H9 (cell line): ENCODE measurements at regions not wholly inside any gene's neighbourhood (a gene's known extent, or its start where the extent isn't known, plus 50 kb on each side); places are given as distances from the start of the nearest gene placed in this dataset.
"Not testable (repeated sequence)": the region's sequence is repeated elsewhere in the genome, so short reads cannot be mapped to it uniquely, and the experiment has no call there.

ENCODE experiments used
- DNase-seq: peaks from one replicate; pipeline ENCODE4 v3.0.0-alpha.2; 2017
- H2AFZ ChIP-seq: one replicate; pipeline ENCODE4 v1.6.1; 2013; ENCODE audit warnings: mild to moderate bottlenecking, low read length, control low read depth, moderate library complexity
- H2AK5ac ChIP-seq: 2 replicates; pipeline ENCODE4 v1.6.1; 2013; ENCODE audit warnings: low read length, control low read depth, mixed read lengths; ENCODE audit not compliant: insufficient read length
- H2BK120ac ChIP-seq: one replicate; pipeline ENCODE4 v1.6.1; 2013; ENCODE audit warnings: low read depth, mild to moderate bottlenecking, low read length, control low read depth, inconsistent platforms; ENCODE audit not compliant: poor library complexity, severe bottlenecking
- H2BK12ac ChIP-seq: 2 replicates; pipeline ENCODE4 v1.6.1; 2013; ENCODE audit warnings: low read length, control low read depth, mixed read lengths, low read depth; ENCODE audit not compliant: insufficient read length
- H2BK15ac ChIP-seq: 2 replicates; pipeline ENCODE4 v1.6.1; 2013; ENCODE audit warnings: low read depth, low read length, control low read depth
- H2BK20ac ChIP-seq: one replicate; pipeline ENCODE4 v1.6.1; 2013; ENCODE audit warnings: low read depth, mild to moderate bottlenecking, low read length, control low read depth, inconsistent platforms; ENCODE audit not compliant: poor library complexity, severe bottlenecking
- H2BK5ac ChIP-seq: 2 replicates; pipeline ENCODE4 v1.6.1; 2013; ENCODE audit warnings: low read length, control low read depth, mixed read lengths; ENCODE audit not compliant: insufficient read length
- H3K14ac ChIP-seq: 2 replicates; pipeline ENCODE4 v1.6.1; 2013; ENCODE audit warnings: low read length, control low read depth; ENCODE audit not compliant: insufficient read depth
- H3K18ac ChIP-seq: 2 replicates; pipeline ENCODE4 v1.6.1; 2013; ENCODE audit warnings: low read depth, mild to moderate bottlenecking, mixed read lengths, low read length, control low read depth; ENCODE audit not compliant: insufficient read length
- H3K23ac ChIP-seq: 2 replicates; pipeline ENCODE4 v1.6.1; 2013; ENCODE audit warnings: low read length, control low read depth, mixed read lengths, low read depth; ENCODE audit not compliant: insufficient read length
- H3K23me2 ChIP-seq: 2 replicates; pipeline ENCODE4 v1.6.1; 2013; ENCODE audit warnings: low read depth, mild to moderate bottlenecking, mixed read lengths, low read length, control low read depth; ENCODE audit not compliant: insufficient read length, poor library complexity, severe bottlenecking
- H3K27ac ChIP-seq: 2 replicates; pipeline ENCODE4 v1.5.1; 2013; ENCODE audit warnings: low read length, control low read depth, mixed read lengths, low read depth; ENCODE audit not compliant: insufficient read length
- H3K27me3 ChIP-seq: 2 replicates; pipeline ENCODE4 v1.6.1; 2013; ENCODE audit warnings: low read length, control low read depth, inconsistent platforms; ENCODE audit not compliant: insufficient read depth
- H3K4ac ChIP-seq: 2 replicates; pipeline ENCODE4 v1.6.1; 2013; ENCODE audit warnings: low read depth, mild to moderate bottlenecking, control low read depth, inconsistent platforms, low read length, moderate library complexity
- H3K4me1 ChIP-seq: 2 replicates; pipeline ENCODE4 v1.6.1; 2013; ENCODE audit warnings: low read length, control low read depth, inconsistent platforms; ENCODE audit not compliant: insufficient read depth
- H3K4me2 ChIP-seq: 2 replicates; pipeline ENCODE4 v1.6.1; 2013; ENCODE audit warnings: low read length, control low read depth, mixed read lengths; ENCODE audit not compliant: insufficient read length, insufficient read depth
- H3K56ac ChIP-seq: 2 replicates; pipeline ENCODE4 v1.6.1; 2013; ENCODE audit warnings: low read depth, mild to moderate bottlenecking, mixed read lengths, low read length, control low read depth; ENCODE audit not compliant: insufficient read length
- H3K79me1 ChIP-seq: 2 replicates; pipeline ENCODE4 v1.6.1; 2013; ENCODE audit warnings: low read depth, mild to moderate bottlenecking, moderate library complexity, low read length, control low read depth, inconsistent platforms; ENCODE audit not compliant: insufficient read depth, poor library complexity, severe bottlenecking
- H3K79me2 ChIP-seq: 2 replicates; pipeline ENCODE4 v1.6.1; 2013; ENCODE audit warnings: low read length, control low read depth, inconsistent platforms; ENCODE audit not compliant: insufficient read depth
- H3K9ac ChIP-seq: 2 replicates; pipeline ENCODE4 v1.6.1; 2013; ENCODE audit warnings: low read length, control low read depth, mixed read lengths; ENCODE audit not compliant: insufficient read length; ENCODE audit errors: extremely low read depth
- H3K9me3 ChIP-seq: one replicate; pipeline ENCODE4 v1.6.1; 2013; ENCODE audit warnings: low read depth, low read length, inconsistent platforms; ENCODE audit not compliant: control insufficient read depth
- H3T11ph ChIP-seq: one replicate; pipeline ENCODE4 v1.6.1; 2013; ENCODE audit warnings: mild to moderate bottlenecking, low read length, control low read depth, inconsistent platforms
- H4K20me1 ChIP-seq: one replicate; pipeline ENCODE4 v1.6.1; 2013; ENCODE audit not compliant: control insufficient read depth, insufficient read length, insufficient read depth
- H4K5ac ChIP-seq: 2 replicates; pipeline ENCODE4 v1.6.1; 2013; ENCODE audit warnings: low read depth, mild to moderate bottlenecking, mixed read lengths, low read length, control low read depth; ENCODE audit not compliant: insufficient read length
- H4K8ac ChIP-seq: replicated peaks from 2 replicates; pipeline ENCODE4 v1.6.1; 2013; ENCODE audit warnings: low read length, control low read depth, mixed read lengths, low read depth; ENCODE audit not compliant: insufficient read length
- H4K91ac ChIP-seq: 2 replicates; pipeline ENCODE4 v1.6.1; 2013; ENCODE audit warnings: low read depth, mild to moderate bottlenecking, moderate library complexity, mixed read lengths, low read length, control low read depth; ENCODE audit not compliant: insufficient read length
- H3K27ac Mint-ChIP-seq, 3 experiments: 2 replicates in 2 of 3; 3 replicates in 1 of 3; pipeline ENCODE4 v1.8.0; 2020 to 2021; ENCODE audit warnings: mixed read lengths in 3 of 3, mild to moderate bottlenecking in 1 of 3, moderate library complexity in 1 of 3
- H3K27me3 Mint-ChIP-seq: 2 replicates; pipeline ENCODE4 v1.8.0; 2021; ENCODE audit warnings: low read depth, mild to moderate bottlenecking, moderate library complexity, mixed read lengths
- H3K36me3 Mint-ChIP-seq, 3 experiments: 2 replicates in 2 of 3; 3 replicates in 1 of 3; pipeline ENCODE4 v1.8.0; 2020 to 2021; ENCODE audit warnings: low read depth in 3 of 3, mixed read lengths in 3 of 3; ENCODE audit not compliant: insufficient read depth in 1 of 3
- H3K4me1 Mint-ChIP-seq, 2 experiments: 2 replicates each; pipeline ENCODE4 v1.8.0; 2020; ENCODE audit warnings: mixed read lengths in 2 of 2
- H3K4me3 Mint-ChIP-seq, 2 experiments: 2 replicates in 1 of 2; 3 replicates in 1 of 2; pipeline ENCODE4 v1.8.0; 2020 to 2021; ENCODE audit warnings: mild to moderate bottlenecking in 2 of 2, mixed read lengths in 2 of 2, moderate library complexity in 1 of 2
- H3K9me3 Mint-ChIP-seq, 2 experiments: 2 replicates in 1 of 2; 3 replicates in 1 of 2; pipeline ENCODE4 v1.8.0; 2020; ENCODE audit warnings: mild to moderate bottlenecking in 2 of 2, mixed read lengths in 2 of 2, moderate library complexity in 1 of 2
- WGBS: extraction: QIAGEN DNeasy Blood & Tissue Kit; methylation state at CpG from one replicate; pipeline ENCODE4 v1.1.7; 2013; ENCODE audit warnings: missing lambda C conversion rate, low lambda C conversion rate, mixed read lengths; ENCODE audit not compliant: insufficient read length; ENCODE audit errors: extremely low coverage; 5-methylcytosine and 5-hydroxymethylcytosine counted together

DNA sequence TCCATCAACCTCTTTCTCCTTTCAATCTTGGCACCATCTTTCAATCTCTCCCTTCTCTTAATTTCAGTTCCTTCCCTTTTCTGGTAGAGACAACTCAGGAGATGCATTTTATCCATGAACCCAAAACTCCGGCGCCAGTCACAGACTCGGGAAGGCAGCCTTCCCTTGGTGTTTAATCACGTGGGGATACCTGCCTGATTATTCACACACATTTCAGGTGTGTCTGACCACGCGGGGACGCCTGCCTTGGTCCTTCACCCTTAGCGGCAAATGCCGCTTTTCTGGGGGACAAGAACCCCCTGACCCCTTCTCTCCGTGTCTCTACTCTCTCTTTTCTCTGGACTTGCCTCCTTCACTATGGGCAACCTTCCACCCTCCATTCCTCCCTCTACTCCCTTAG lies 257.6 kb upstream of the GULP1 start:
- H3K4ac ChIP-seq, H2AFZ ChIP-seq, DNase-seq, H4K91ac ChIP-seq, H2AK5ac ChIP-seq, H3K27me3 ChIP-seq, H2BK20ac ChIP-seq, H2BK15ac ChIP-seq, H3K4me1 ChIP-seq, H4K5ac ChIP-seq, H3K23ac ChIP-seq, H3K4me3 Mint-ChIP-seq, H3K9me3 Mint-ChIP-seq, H3K36me3 Mint-ChIP-seq, H3K9me3 ChIP-seq, H4K8ac ChIP-seq, H3K27me3 Mint-ChIP-seq, H3K27ac Mint-ChIP-seq, H3K79me1 ChIP-seq, H2BK12ac ChIP-seq, H3T11ph ChIP-seq, H4K20me1 ChIP-seq: not testable (repeated sequence)
- Histone ChIP-seq H3K4me2 (peak overlapping the region; percentile 95), H3K56ac (peak overlapping the region; percentile 95), H3K79me2 (peaks cover 15% of the 10 kb centered on the region; the same call in 1 of the 2 replicates), H3K27ac (peak overlapping the region; percentile 100), H2BK5ac (peak overlapping the region; percentile 95), H2BK120ac (peak overlapping the region; percentile 92), H3K14ac (peak overlapping the region; percentile 71; the same call in 1 of the 2 replicates), H3K23me2 (peaks cover 13% of the 10 kb centered on the region), H3K18ac (peak overlapping the region; percentile 87), H3K9ac (peak overlapping the region; percentile 98)
- WGBS: no CpG with 5 or more reads among the region's 10 CpGs
- H3K4me1 Mint-ChIP-seq: peaks cover 27% of the 10 kb centered on the region in 2 experiments

- H3K36me3 Mint-ChIP-seq: not testable (repeated sequence)
These were observed 256.3 kb upstream of the GULP1 start for GRCh38 chr2:188035377-188035776.

More at GRCh38 chr2:188035377-188035776, 256.3 kb upstream of the GULP1 start:
- H2AK5ac ChIP-seq, H2BK15ac ChIP-seq, H4K8ac ChIP-seq, H2BK12ac ChIP-seq, H2BK20ac ChIP-seq, H3K4me3 Mint-ChIP-seq, H2BK5ac ChIP-seq, H4K20me1 ChIP-seq, H3K27me3 ChIP-seq, H4K5ac ChIP-seq, H3K4me1 ChIP-seq, H2AFZ ChIP-seq, H3K79me1 ChIP-seq, H3K56ac ChIP-seq, H2BK120ac ChIP-seq, H3K4ac ChIP-seq, H4K91ac ChIP-seq, H3K18ac ChIP-seq, H3K14ac ChIP-seq, H3K9me3 ChIP-seq, H3T11ph ChIP-seq, H3K27me3 Mint-ChIP-seq, H3K27ac Mint-ChIP-seq, DNase-seq, H3K23ac ChIP-seq, H3K27ac ChIP-seq, H3K9me3 Mint-ChIP-seq: not testable (repeated sequence)
- no CpG with 5 or more reads among the region's 9 CpGs for WGBS
- Histone ChIP-seq H3K23me2 (peaks cover 13% of the 10 kb centered on the region), H3K4me2 (peak overlapping the region; percentile 95), H3K9ac (peak overlapping the region; percentile 62), H3K79me2 (peaks cover 15% of the 10 kb centered on the region; the same call in 1 of the 2 replicates)
- H3K4me1 Mint-ChIP-seq: peaks cover 23% of the 10 kb centered on the region in 2 experiments
